H1 (cell line): ENCODE measurements at regions not wholly inside any gene's neighbourhood (a gene's known extent, or its start where the extent isn't known, plus 50 kb on each side); places are given as distances from the start of the nearest gene placed in this dataset.

Experiments
- CTCF ChIA-PET: fragments of 300-600 bp; sonication (Branson Sonifier 250); formaldehyde crosslinking; loops from one replicate; lab custom pipeline; 2021; ENCODE audit not compliant: partially characterized antibody; lab: Charles Lee
- POLR2A ChIA-PET: fragments of 300-600 bp; sonication (Branson Sonifier 250); formaldehyde crosslinking; loops from one replicate; lab custom pipeline; 2021; ENCODE audit warnings: inconsistent platforms; ENCODE audit not compliant: partially characterized antibody; lab: Charles Lee
- DNase-seq, 2 experiments: peaks; one replicate each; pipeline versions ENCODE4 v3.0.0 to v3.0.0-alpha.2; 2010 to 2022; ENCODE audit warnings: low spot score in 2 of 2, low read depth in 1 of 2, mixed read lengths in 1 of 2
- FAIRE-seq: peaks from 2 replicates; lab custom pipeline; 2011; peaks lifted over from hg19 to GRCh38; lab: Jason Lieb, UNC
- H2AFZ ChIP-seq: 2 replicates; pipeline ENCODE4 v1.8.1; 2012; ENCODE audit warnings: low read length, inconsistent platforms
- H2AK5ac ChIP-seq: 2 replicates; pipeline ENCODE4 v1.6.1; 2013; ENCODE audit warnings: low read depth, low read length
- H2BK120ac ChIP-seq: replicated peaks from 2 replicates; pipeline ENCODE3; 2013; ENCODE audit warnings: low read depth, low read length, inconsistent platforms
- H2BK12ac ChIP-seq: 2 replicates; pipeline ENCODE4 v1.6.1; 2013; ENCODE audit warnings: low read depth, low read length
- H2BK15ac ChIP-seq: 2 replicates; pipeline ENCODE4 v1.6.1; 2013; ENCODE audit warnings: low read length
- H2BK20ac ChIP-seq: 2 replicates; pipeline ENCODE4 v1.6.1; 2013; ENCODE audit warnings: low read length
- H2BK5ac ChIP-seq: 2 replicates; pipeline ENCODE4 v1.6.1; 2013; ENCODE audit warnings: low read depth, low read length
- H3K14ac ChIP-seq: 2 replicates; pipeline ENCODE4 v1.6.1; 2013; ENCODE audit warnings: inconsistent platforms; ENCODE audit not compliant: insufficient read length
- H3K18ac ChIP-seq: 2 replicates; pipeline ENCODE4 v1.6.1; 2013; ENCODE audit warnings: low read length; ENCODE audit errors: extremely low read depth
- H3K23ac ChIP-seq: 2 replicates; pipeline ENCODE4 v1.6.1; 2013; ENCODE audit warnings: inconsistent platforms; ENCODE audit not compliant: insufficient read length
- H3K23me2 ChIP-seq: 2 replicates; pipeline ENCODE4 v1.6.1; 2013; ENCODE audit warnings: low read depth, low read length
- H3K27ac ChIP-seq: 2 replicates; pipeline ENCODE4 v1.6.1; 2011; ENCODE audit warnings: low read depth, low read length, inconsistent platforms
- H3K27me3 ChIP-seq, 4 experiments: replicated peaks in 1 of 4; 1 replicate in 1 of 4; 2 replicates in 3 of 4; pipeline versions ENCODE4 v1.6.1 to v1.8.1; 2011 to 2013; ENCODE audit warnings: low read length in 3 of 4, mild to moderate bottlenecking in 3 of 4, inconsistent platforms in 2 of 4, mixed read lengths in 2 of 4, moderate library complexity in 1 of 4; ENCODE audit not compliant: control insufficient read depth in 3 of 4, insufficient read depth in 3 of 4; ENCODE audit errors: extremely low read depth in 1 of 4
- H3K36me3 ChIP-seq, 4 experiments: 2 replicates each; pipeline versions ENCODE4 v1.6.1 to v1.8.1; 2011 to 2013; ENCODE audit warnings: mild to moderate bottlenecking in 4 of 4, low read length in 3 of 4, moderate library complexity in 2 of 4, control low read depth in 1 of 4, inconsistent platforms in 1 of 4; ENCODE audit not compliant: insufficient read depth in 4 of 4, control insufficient read depth in 2 of 4
- H3K4ac ChIP-seq: replicated peaks from 2 replicates; pipeline ENCODE3; 2013; ENCODE audit warnings: low read length, low read depth, mixed read lengths, inconsistent platforms; ENCODE audit not compliant: insufficient read length
- H3K4me1 ChIP-seq, 4 experiments: replicated peaks in 1 of 4; 1 replicate in 1 of 4; 2 replicates in 3 of 4; pipeline versions ENCODE4 v1.6.1 to v1.8.1; 2011 to 2013; ENCODE audit warnings: low read length in 3 of 4, inconsistent platforms in 2 of 4, mixed read lengths in 1 of 4; ENCODE audit not compliant: insufficient read depth in 4 of 4, control insufficient read depth in 3 of 4
- H3K4me2 ChIP-seq, 2 experiments: 2 replicates each; pipeline versions ENCODE4 v1.6.1 to v1.8.1; 2011 to 2013; ENCODE audit warnings: low read depth in 2 of 2, low read length in 2 of 2, control low read depth in 1 of 2, inconsistent platforms in 1 of 2, mild to moderate bottlenecking in 1 of 2; ENCODE audit not compliant: insufficient read depth in 1 of 2
- H3K4me3 ChIP-seq, 4 experiments: fragments of 200-600, 300-600 bp in 1 of 4; sonication (generic), shearing (Covaris generic), sonication (Bioruptor Twin) in 1 of 4; 2 replicates each; pipeline versions ENCODE4 v1.5.1 to v1.8.1; 2011 to 2016; ENCODE audit warnings: low read length in 4 of 4, low read depth in 3 of 4, control low read depth in 2 of 4, inconsistent platforms in 2 of 4, mild to moderate bottlenecking in 2 of 4, mixed read lengths in 1 of 4, moderate library complexity in 1 of 4; ENCODE audit not compliant: insufficient read depth in 2 of 4; ENCODE audit errors: extremely low read depth in 1 of 4
- H3K56ac ChIP-seq: replicated peaks from 2 replicates; pipeline ENCODE3; 2013; ENCODE audit warnings: low read depth, mild to moderate bottlenecking, mixed read lengths, low read length, inconsistent platforms; ENCODE audit not compliant: insufficient read length
- H3K79me1 ChIP-seq: 2 replicates; pipeline ENCODE4 v1.6.1; 2013; ENCODE audit warnings: low read depth, low read length, control low read depth
- H3K79me2 ChIP-seq, 2 experiments: 2 replicates each; pipeline versions ENCODE4 v1.6.1 to v1.8.1; 2012 to 2013; ENCODE audit warnings: low read length in 2 of 2, mild to moderate bottlenecking in 2 of 2, inconsistent platforms in 1 of 2; ENCODE audit not compliant: insufficient read depth in 2 of 2, control insufficient read depth in 1 of 2
- H3K9ac ChIP-seq, 4 experiments: replicated peaks in 1 of 4; 1 replicate in 1 of 4; 2 replicates in 3 of 4; pipeline versions ENCODE4 v1.6.1 to v1.8.1; 2011 to 2013; ENCODE audit warnings: low read depth in 3 of 4, low read length in 3 of 4, control low read depth in 2 of 4, mild to moderate bottlenecking in 2 of 4, moderate library complexity in 2 of 4, inconsistent platforms in 1 of 4; ENCODE audit errors: extremely low read depth in 1 of 4
- H3K9me3 ChIP-seq, 2 experiments: 2 replicates each; pipeline versions ENCODE4 v1.6.1 to v1.8.1; 2012 to 2013; ENCODE audit warnings: mild to moderate bottlenecking in 2 of 2, moderate library complexity in 2 of 2, control low read depth in 1 of 2, inconsistent platforms in 1 of 2, low read depth in 1 of 2, low read length in 1 of 2, mixed read lengths in 1 of 2; ENCODE audit not compliant: insufficient read depth in 2 of 2
- H4K20me1 ChIP-seq, 2 experiments: replicated peaks in 1 of 2; 2 replicates each; pipeline versions ENCODE3 to v1.8.1; 2011 to 2013; ENCODE audit warnings: inconsistent platforms in 2 of 2, low read length in 2 of 2, mild to moderate bottlenecking in 1 of 2; ENCODE audit not compliant: insufficient read depth in 2 of 2, control insufficient read depth in 1 of 2
- H4K5ac ChIP-seq: 2 replicates; pipeline ENCODE4 v1.6.1; 2013; ENCODE audit warnings: low read length, low read depth, mixed read lengths, inconsistent platforms; ENCODE audit not compliant: insufficient read length
- H4K8ac ChIP-seq: 2 replicates; pipeline ENCODE4 v1.8.0; 2013; ENCODE audit warnings: mild to moderate bottlenecking, moderate library complexity, low read length, inconsistent platforms; ENCODE audit not compliant: insufficient read depth; ENCODE audit errors: extremely low read depth
- H4K91ac ChIP-seq: replicated peaks from 2 replicates; pipeline ENCODE3; 2013; ENCODE audit warnings: low read length, mixed read lengths, inconsistent platforms; ENCODE audit not compliant: insufficient read length
- BCL11A ChIP-seq, 2 experiments: IDR thresholded peaks; one replicate each; pipeline ENCODE4 v1.6.1; 2011; ENCODE audit warnings: low read depth in 2 of 2, low read length in 2 of 2, mild to moderate bottlenecking in 2 of 2
- CBX8 ChIP-seq: fragments of 300-800, 300-1000 bp; sonication (generic); IDR thresholded peaks from 2 replicates; pipeline ENCODE4 v1.7.1; 2016; ENCODE audit warnings: low read depth, low read length, borderline replicate concordance
- CHD1 ChIP-seq: IDR thresholded peaks from 2 replicates; pipeline ENCODE4 v1.6.1; 2012; ENCODE audit warnings: low read depth, low read length, improper control_type of control experiment
- CTCF ChIP-seq, 3 experiments: IDR thresholded peaks; 1 replicate in 2 of 3; 2 replicates in 1 of 3; pipeline versions ENCODE4 v1.5.1 to v1.6.1; 2011; ENCODE audit warnings: low read length in 3 of 3, mild to moderate bottlenecking in 3 of 3, inconsistent platforms in 2 of 3, low read depth in 1 of 3, moderate library complexity in 1 of 3; ENCODE audit not compliant: insufficient read depth in 1 of 3; ENCODE audit errors: control extremely low read depth in 1 of 3
- HDAC2 ChIP-seq, 2 experiments: fragments of 300-600 bp in 1 of 2; sonication (generic) in 1 of 2; IDR thresholded peaks; 2 replicates each; pipeline ENCODE4 v1.6.1; 2011 to 2012; ENCODE audit warnings: low read depth in 2 of 2, low read length in 2 of 2, mild to moderate bottlenecking in 2 of 2, moderate library complexity in 2 of 2, borderline replicate concordance in 1 of 2, inconsistent platforms in 1 of 2
- POLR2A ChIP-seq, 2 experiments: IDR thresholded peaks; 1 replicate in 1 of 2; 2 replicates in 1 of 2; pipeline ENCODE4 v1.6.1; 2011; ENCODE audit warnings: low read depth in 2 of 2, low read length in 2 of 2, mild to moderate bottlenecking in 2 of 2; ENCODE audit errors: control extremely low read depth in 1 of 2
- USF2 ChIP-seq: IDR thresholded peaks from 2 replicates; pipeline ENCODE4 v1.6.1; 2011; ENCODE audit warnings: low read length, improper control_type of control experiment
- WGBS, 2 experiments: shearing (Covaris generic) in 1 of 2; methylation state at CpG; one replicate each; pipeline versions ENCODE4 v1.1.6 to v1.1.7; 2013 to 2015; ENCODE audit warnings: low lambda C conversion rate in 2 of 2, mixed read lengths in 2 of 2, inconsistent platforms in 1 of 2, low coverage in 1 of 2, missing lambda C conversion rate in 1 of 2; ENCODE audit not compliant: insufficient replicate concordance in 2 of 2, insufficient coverage in 1 of 2, insufficient read length in 1 of 2; ENCODE audit errors: extremely low coverage in 1 of 2, missing lambda C conversion rate in 1 of 2; 5-methylcytosine and 5-hydroxymethylcytosine counted together

GRCh38 chr4:45776146-45776545, 347.7 kb downstream of the GABRG1 start:
- 94% methylated on average over 2 of the region's 2 CpGs; no CpG with 5 or more reads in 1 of the 2 experiments for WGBS, 2 experiments
- Histone ChIP-seq H3K4me3 (no peak overlapping the region), H3K23ac (no peak overlapping the region), H4K5ac (no peak overlapping the region), H3K18ac (no peak overlapping the region), H2BK12ac (no peak overlapping the region), H3K4me2 (no peak overlapping the region), H2BK120ac (no peak overlapping the region), H3K9ac (no peak overlapping the region), H3K14ac (no peak overlapping the region), H3K9me3 (no peaks in the 10 kb centered on the region), H4K8ac (no peak overlapping the region), H2AK5ac (no peak overlapping the region), H2BK5ac (no peak overlapping the region), H3K27ac (no peak overlapping the region), H4K20me1 (no peaks in the 10 kb centered on the region), H3K56ac (no peak overlapping the region), H2BK15ac (no peak overlapping the region), H3K79me1 (no peaks in the 10 kb centered on the region), H3K79me2 (no peaks in the 10 kb centered on the region), H3K36me3 (no peaks in the 10 kb centered on the region), H3K4ac (no peak overlapping the region), H4K91ac (no peak overlapping the region), H3K27me3 (no peaks in the 10 kb centered on the region), H3K4me1 (no peaks in the 10 kb centered on the region)
- CTCF ChIA-PET = interaction anchor here (1.5 kb wide), 1 partner anchor 10 kb away, joined by 3 read pairs; no protein-coding TSS in a partner anchor
- no peak for DNase-seq
- TF ChIP-seq BCL11A (IDR thresholded peaks at IDR 0.05; ENCODE audit: low read depth in 2 of 2, low read length in 2 of 2) = no peak
- no peak for TF ChIP-seq HDAC2 (IDR thresholded peaks at IDR 0.05; ENCODE audit: borderline replicate concordance in 1 of 2, low read depth in 2 of 2, low read length in 2 of 2)
- TF ChIP-seq CBX8 = no peak
- TF ChIP-seq CHD1 = no peak
- TF ChIP-seq POLR2A (IDR thresholded peaks at IDR 0.05; ENCODE audit: control extremely low read depth in 1 of 2, low read depth in 2 of 2, low read length in 2 of 2) = no peak
- TF ChIP-seq CTCF (IDR thresholded peaks at IDR 0.05; ENCODE audit: control extremely low read depth in 1 of 3, insufficient read depth in 1 of 3, low read depth in 1 of 3, low read length in 3 of 3) = no peak
- TF ChIP-seq USF2 = no peak
- TF ChIP-seq, all 59 proteins: peak for 0
- FAIRE-seq = no peak
- Histone ChIP-seq H2BK20ac (no peak overlapping the region), H2AFZ (no peak overlapping the region), H3K23me2 (no peaks in the 10 kb centered on the region)
- POLR2A ChIA-PET = no interaction called here
